ENCODE measurements at regions not wholly inside any gene's neighbourhood (a gene's known extent, or its start where the extent isn't known, plus 50 kb on each side); places are given as distances from the start of the nearest gene placed in this dataset.

DNA sequence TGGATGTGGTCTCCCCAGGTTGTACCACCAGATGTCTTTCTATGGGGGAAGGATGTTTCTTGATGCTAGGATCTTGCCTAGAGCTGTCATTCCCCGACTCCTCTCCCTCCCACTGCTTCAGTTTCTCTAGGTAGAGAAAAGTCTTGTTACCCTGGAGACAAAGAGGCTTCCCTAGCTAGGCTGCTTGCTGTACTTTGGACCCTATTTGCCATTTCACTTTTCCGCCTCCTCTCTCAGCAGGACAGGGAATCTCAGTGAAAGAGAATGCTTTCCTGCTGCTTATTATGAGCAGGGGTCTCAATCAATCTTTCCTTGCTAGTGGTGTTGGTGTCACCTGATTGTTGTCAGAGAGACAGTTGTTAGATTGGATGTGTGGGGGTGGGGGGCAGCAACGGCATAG is 818.8 kb upstream of the GYPC start:
- Histone ChIP-seq H3K27ac (no peak overlapping the region), H3K36me3 (no peaks in the 10 kb centered on the region), H3K27me3 (no peaks in the 10 kb centered on the region), H3K9me3 (no peaks in the 10 kb centered on the region), H3K4me1 (no peaks in the 10 kb centered on the region), H3K4me3 (no peak overlapping the region)
- intact Hi-C loops (cut with DNase I) = no loop called here
- TF ChIP-seq CTCF (IDR thresholded peaks at IDR 0.05) = no peak
- DNase-seq = no peak
- ATAC-seq = no peak

DNA sequence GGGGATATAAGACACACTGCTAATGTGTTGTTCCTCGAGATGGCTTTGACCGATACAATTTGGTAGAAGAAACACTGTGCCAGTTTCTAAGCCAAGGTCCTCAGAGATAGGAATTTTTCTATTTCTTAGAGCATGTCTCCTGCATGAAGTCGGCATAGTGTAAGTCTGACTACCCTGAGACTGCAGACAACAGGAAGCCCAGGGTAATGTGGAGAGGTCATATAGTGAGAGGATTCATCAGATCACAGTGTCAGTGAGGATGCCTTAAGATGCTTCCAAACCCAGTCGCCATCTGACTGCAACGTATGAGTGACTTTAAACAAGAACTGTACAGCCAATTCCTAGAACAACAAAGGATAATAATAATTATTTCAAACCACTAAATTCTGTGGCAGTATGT is 818.3 kb upstream of the GYPC start:
- ATAC-seq = no peak
- TF ChIP-seq CTCF (IDR thresholded peaks at IDR 0.05) = no peak
- H3K36me3 ChIP-seq = no peaks in the 10 kb centered on the region
- H3K27me3 ChIP-seq = no peaks in the 10 kb centered on the region
- no peaks in the 10 kb centered on the region for H3K9me3 ChIP-seq
- DNase-seq = no peak
- no peak overlapping the region for H3K27ac ChIP-seq
- no peak overlapping the region for H3K4me3 ChIP-seq
- intact Hi-C loops (cut with DNase I) = no loop called here
- no peaks in the 10 kb centered on the region for H3K4me1 ChIP-seq

GRCh38 chr2:125839945-125840344 is 816.0 kb upstream of the GYPC start:
- Histone ChIP-seq H3K36me3 (no peaks in the 10 kb centered on the region), H3K27me3 (no peaks in the 10 kb centered on the region), H3K4me1 (no peaks in the 10 kb centered on the region), H3K4me3 (no peak overlapping the region), H3K9me3 (no peaks in the 10 kb centered on the region), H3K27ac (no peak overlapping the region)
- TF ChIP-seq CTCF (IDR thresholded peaks at IDR 0.05) = no peak
- no peak for DNase-seq
- intact Hi-C loops (cut with DNase I) = no loop called here
- ATAC-seq = no peak

GRCh38 chr2:125842041-125842440 is 813.9 kb upstream of the GYPC start:
- intact Hi-C loops (cut with DNase I) = no loop called here

GRCh38 chr2:125850541-125850940 is 805.4 kb upstream of the GYPC start:
- Histone ChIP-seq H3K9me3 (no peaks in the 10 kb centered on the region), H3K4me1 (no peaks in the 10 kb centered on the region), H3K27ac (no peak overlapping the region), H3K36me3 (no peaks in the 10 kb centered on the region), H3K4me3 (no peak overlapping the region), H3K27me3 (no peaks in the 10 kb centered on the region)
- no peak for ATAC-seq
- DNase-seq = no peak
- intact Hi-C loops (cut with DNase I) = no loop called here
- no peak for TF ChIP-seq CTCF (IDR thresholded peaks at IDR 0.05)

More at GRCh38 chr2:125842041-125842440, 813.9 kb upstream of the GYPC start:
- ATAC-seq (no peak), DNase-seq (no peak)
- Histone ChIP-seq H3K9me3 (no peaks in the 10 kb centered on the region), H3K27me3 (no peaks in the 10 kb centered on the region), H3K4me3 (no peak overlapping the region), H3K36me3 (no peaks in the 10 kb centered on the region), H3K4me1 (no peaks in the 10 kb centered on the region), H3K27ac (no peak overlapping the region)
- no peak for TF ChIP-seq CTCF (IDR thresholded peaks at IDR 0.05)

DNA sequence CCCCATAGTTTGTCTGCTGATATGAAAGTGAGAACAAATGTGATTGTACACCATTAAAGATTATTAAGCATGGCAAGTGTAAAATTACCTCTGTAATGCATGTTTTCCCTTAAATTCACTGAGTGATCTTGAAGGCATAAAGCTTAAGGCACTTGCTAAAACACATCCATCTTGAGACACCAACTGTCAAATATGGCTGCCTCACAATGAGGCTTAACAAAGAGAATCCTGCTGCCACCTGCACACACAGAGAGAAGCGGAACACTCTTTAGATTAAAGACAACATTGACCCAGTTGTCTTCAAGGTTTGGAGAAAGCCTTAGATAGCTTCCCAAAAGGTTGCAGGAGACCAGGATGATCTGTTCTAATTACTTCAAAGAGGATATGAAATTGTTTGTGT is 803.6 kb upstream of the GYPC start:
- H3K36me3 ChIP-seq = no peaks in the 10 kb centered on the region
- H3K27me3 ChIP-seq = no peaks in the 10 kb centered on the region
- no peak for DNase-seq
- ATAC-seq = no peak
- H3K9me3 ChIP-seq = no peaks in the 10 kb centered on the region
- no peaks in the 10 kb centered on the region for H3K4me1 ChIP-seq
- intact Hi-C loops (cut with DNase I) = no loop called here
- H3K4me3 ChIP-seq = no peak overlapping the region
- TF ChIP-seq CTCF (IDR thresholded peaks at IDR 0.05) = no peak
- H3K27ac ChIP-seq = no peak overlapping the region

Data from upper lobe of right lung (tissue), 1 donor.